HG03196 (cell line): ENCODE measurements at regions not wholly inside any gene's neighbourhood (a gene's known extent, or its start where the extent isn't known, plus 50 kb on each side); places are given as distances from the start of the nearest gene placed in this dataset.

Experiments
- ATAC-seq: cut with Tn5 transposase; IDR thresholded peaks from one replicate; pipeline ENCODE4 v1.9.1; 2021; ENCODE audit not compliant: unreplicated experiment

DNA sequence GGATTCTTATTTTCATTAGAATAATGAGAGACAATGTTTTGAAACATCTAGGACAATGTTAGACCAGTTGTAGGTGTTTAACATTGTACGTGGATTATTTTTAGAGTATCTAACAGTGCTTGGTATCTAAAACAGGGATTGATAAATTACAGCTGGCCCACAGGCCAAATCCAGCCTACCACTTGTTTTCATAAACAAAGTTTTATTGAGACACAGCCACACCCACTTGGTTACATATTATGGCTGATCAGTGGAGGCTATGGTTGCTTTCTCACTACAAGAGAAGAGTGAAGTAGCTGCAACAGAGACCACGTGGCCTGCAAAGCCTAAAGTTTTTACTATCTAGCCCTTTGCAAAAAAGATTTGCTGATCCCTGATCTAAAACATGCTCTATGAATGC, 223.1 kb upstream of the CTNNB1 start:
- no peak for ATAC-seq

DNA sequence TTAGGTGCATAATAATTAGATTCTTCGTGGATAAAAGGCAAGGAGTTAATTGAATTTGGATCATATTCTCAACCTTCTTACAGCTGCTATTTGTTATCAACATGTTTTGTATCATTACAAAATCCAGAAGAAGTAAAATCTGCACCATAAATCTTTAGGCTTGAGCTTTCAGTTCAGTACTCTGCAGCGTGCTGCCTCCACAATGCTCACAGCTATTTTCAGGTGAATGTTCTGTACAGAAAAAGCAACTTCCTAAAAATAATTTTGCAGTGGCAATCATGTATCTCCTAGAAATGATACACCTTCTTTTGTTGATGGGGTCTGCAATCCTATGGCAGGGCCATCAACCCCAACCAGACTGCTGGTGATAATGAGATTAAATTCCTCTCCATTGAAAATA, 220.9 kb upstream of the CTNNB1 start:
- ATAC-seq, result no peak

DNA sequence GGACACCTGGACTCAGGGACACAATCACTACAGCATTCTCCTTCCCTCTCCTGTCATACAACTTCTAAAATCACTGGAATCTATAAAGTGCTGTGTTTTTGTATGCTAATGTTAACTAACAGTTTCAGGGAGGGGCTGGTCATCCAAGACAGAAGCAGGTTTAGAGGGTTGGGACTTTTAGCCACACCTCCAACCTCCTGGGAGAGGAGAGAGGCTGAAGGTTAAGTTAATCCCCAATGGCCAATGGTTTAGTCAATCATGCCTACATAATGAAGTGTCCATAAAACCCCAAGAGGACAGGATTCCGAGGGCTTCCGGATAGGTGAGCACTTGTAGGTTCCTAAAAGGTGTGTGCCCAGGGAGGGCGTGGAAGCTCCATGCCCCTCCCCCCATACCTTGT, 219.3 kb upstream of the CTNNB1 start:
- ATAC-seq, result no peak

DNA sequence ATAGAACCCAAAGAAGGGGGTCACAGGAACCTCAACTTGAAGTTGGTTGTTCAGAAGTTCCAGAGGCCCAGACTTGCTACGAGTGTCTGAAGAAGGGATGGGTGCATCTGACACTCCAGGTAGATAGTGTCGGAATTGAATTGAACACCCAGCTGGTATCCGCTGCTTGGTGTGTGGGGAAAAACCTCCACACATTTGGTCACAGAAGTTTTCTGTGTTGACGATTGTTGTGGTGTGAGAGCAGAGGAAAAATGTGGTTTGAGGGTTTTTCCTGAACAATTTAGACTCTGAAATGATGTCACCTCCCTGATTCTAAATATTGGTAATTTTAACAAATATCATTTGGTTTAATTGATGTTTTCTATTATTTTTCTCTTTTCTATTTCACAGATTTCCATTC, 218.8 kb upstream of the CTNNB1 start:
- no peak for ATAC-seq

DNA sequence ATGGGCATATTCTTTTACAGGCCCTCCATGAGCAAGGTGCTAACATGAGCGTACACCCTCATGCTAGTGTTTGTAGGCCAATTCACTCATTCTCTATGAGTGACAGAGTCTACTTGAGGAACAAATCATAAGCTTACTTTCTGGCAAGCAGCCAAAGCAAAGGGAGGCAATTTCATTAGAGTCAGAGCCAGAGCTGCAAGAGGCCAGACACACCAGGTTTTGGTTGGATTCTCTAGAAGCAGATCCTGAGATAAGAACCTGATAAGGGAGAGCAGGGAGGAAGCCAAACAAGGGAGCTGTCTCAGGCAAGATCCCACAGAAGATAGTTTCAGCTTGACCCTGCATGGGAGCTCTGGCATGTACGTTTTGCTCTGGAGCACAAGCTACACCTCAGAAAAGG, 214.1 kb upstream of the CTNNB1 start:
- no peak for ATAC-seq

DNA sequence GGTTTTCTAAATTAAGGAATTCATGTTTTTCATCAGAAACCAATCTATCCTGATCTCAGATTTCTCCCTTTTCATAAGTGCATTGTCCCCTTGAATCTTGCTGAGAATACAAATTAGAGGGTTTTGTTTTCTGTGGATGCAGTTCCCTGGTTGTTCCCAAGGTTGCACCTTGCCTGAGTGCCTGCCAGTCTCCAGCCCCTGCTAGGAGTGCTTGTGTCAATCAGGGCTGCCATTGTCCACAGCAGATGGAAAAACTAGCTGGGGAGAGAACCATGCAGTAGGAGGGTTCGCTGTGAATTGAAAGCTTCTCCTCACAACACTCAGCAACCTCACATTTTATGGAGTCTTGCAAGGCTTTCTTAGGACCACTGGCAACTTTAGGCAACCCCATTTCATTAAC, 210.8 kb upstream of the CTNNB1 start:
- ATAC-seq, result no peak

DNA sequence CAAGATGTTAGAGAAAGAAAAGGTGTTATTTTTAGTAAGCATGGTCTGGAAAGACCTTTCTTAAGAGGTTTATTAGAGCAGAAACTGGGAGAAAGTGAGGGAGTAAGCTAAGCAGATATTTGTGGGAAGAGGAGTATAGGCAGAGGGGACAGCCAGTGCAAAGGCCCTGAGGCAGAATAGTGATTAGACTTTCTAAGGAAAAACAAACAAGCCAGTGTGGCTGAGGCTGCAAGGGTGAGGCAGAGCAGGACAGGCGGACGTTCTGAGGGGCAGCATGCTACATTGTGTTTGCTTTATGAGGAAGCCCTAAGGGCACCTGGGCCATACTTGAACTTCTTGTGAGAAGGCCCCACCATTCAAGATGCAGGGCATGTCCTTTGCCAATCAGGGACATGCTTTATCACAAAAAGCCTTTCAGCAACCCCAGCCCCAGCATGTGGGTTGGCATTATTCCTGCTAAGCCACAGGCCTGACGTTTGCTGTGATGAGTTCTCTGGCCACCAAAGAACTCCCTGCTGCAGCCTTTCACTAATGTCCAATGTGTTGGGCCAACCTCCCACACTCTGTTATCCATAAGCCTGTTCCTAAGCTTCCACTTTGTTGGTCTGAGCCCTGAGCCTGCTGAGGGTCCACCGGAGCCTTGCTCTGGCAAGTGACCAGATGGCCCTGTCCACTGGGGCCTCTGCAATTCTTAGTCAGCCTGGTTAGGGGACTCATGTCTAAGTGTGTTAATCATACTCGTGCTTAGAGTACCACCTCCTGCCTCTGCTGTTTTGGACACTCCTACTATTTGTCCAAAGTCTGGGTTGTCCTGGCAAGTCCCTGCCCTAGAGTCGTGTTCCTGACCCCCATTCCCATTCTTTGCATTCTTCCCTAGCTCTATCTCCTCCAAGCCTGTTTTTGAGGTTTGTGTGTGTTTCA, 209.9 kb upstream of the CTNNB1 start:
- no peak for ATAC-seq

DNA sequence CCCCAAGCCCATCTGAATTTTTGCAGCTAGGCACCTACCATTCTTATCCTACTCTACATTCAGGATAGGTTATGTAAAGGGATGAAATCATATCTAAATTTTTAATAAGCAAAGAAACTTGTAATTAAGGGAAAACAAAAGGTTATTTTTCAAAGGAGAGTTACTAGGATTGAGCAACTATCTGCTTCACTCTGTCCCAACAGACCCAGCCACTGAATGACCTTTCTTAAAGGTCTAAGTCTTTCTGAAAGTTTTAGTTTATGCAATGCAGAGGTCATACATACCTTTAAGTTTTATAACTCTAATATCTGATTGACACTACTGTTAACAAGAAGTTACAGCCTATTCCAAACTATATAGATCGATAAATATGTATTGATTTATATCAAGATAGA, 209.2 kb upstream of the CTNNB1 start:
- ATAC-seq, result no peak

DNA sequence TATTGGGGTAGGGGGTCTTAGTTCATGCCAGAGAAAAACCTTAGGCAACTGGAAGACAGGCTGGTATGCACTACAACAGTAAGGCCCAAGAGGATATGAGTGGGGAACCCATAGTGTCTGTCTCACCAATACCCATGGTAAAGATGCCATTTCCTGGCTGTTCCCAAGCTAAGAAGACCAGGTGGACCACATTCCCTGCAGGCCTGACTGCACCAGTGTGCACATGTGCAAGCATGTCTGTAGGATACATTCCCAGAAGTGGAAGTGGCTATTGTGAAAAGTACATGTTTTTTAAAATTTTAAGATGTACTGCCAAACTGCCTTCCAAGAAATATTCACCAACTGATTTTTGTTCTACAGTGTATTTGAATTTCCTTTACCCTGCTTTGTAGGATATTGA, 207.3 kb upstream of the CTNNB1 start:
- ATAC-seq, result no peak

DNA sequence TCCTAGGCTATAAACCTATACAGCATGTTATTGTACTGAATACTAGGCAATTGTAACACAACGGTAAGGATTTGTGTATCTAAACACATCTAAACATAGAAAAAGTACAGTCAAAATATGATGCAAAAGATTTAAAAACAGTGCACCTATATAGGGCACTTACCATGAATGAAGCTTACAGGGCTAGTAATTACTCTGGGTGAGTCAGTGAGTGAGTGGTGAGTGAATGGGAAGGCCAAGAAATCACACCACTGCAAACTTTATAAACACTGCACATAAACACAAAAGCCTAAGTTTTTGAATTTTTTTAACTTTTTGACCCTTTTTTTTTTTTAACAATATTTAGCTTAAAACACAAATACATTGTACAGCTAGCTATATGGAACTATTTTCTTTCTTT, 204.7 kb upstream of the CTNNB1 start:
- no peak for ATAC-seq

DNA sequence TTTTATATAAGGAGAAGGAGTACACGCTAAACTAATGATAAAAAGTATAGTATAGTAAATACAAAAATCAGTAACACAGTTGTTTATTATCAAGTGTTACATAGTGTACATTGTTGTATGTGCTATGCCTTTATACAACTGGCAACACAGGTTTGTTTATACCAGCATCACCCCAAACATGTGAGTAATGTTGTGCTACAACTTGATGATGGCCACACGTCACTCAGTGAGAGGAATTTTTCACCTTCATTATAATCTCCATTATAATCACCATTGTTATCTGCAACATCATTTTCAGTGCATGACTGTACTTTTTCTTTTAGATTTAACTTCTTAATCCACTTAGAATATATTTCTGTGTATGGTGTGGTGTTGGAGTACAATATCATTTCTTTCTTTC, 204.0 kb upstream of the CTNNB1 start:
- ATAC-seq, result no peak

DNA sequence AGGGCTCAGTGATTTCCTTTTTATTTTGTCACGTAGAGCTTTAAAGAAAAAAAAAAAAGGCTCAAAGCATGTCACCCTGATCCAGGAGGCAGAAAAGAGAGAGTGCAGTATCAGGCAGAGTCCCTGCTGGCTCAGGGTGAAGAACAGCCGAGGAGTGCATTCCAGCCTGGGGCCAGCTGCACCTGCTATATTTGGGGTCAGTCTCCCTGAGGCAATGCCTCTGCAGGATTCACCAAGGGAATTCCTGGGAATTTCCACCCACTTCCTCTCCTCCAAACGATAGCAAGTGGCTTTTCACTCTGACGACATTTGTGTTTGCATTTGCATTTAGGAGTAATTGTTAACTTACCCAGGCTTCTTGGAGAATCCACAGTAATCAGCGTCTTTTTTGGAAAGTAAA, 202.9 kb upstream of the CTNNB1 start:
- ATAC-seq, result no peak

DNA sequence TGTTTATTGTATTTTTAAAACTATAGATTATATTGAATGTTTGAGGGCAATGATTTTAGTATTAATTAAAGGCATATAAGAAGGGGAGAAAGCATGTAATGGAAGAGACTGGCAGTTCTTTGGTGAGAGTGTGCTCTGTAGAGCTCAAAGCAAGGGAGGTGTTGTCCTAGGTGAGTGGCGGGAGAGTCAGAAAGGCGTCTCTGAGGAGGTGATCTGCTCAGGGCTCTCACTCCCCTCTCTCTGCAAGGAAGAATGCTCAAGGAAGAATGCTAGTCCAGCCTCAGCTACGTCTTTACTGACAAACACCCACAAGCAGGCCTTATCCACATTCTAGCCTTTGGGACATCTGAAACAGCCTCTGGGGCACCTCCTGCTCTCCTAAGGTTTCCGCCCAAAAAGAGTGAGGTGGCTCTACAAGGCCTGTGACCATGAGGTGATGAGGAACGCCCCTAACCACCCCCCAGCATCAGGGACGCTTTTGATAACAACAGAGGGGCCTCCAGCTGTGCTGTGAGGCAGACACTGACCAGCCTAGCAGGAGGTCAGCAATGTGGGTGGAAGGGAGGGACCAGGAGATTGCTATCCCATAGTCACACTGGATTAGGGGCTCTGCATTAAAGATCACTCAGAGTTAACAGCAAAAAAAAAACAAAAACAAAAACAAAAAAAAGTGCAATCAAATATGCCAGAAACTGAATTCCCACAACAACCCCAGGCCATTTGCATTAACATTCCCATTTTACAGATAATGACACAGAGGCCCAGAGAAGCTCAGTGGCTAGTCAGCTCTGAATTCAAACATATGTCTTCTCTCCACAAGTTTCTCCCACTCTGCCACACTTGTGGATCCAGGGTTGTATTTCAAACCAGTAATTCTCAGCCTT, 202.2 kb upstream of the CTNNB1 start:
- ATAC-seq, result no peak

DNA sequence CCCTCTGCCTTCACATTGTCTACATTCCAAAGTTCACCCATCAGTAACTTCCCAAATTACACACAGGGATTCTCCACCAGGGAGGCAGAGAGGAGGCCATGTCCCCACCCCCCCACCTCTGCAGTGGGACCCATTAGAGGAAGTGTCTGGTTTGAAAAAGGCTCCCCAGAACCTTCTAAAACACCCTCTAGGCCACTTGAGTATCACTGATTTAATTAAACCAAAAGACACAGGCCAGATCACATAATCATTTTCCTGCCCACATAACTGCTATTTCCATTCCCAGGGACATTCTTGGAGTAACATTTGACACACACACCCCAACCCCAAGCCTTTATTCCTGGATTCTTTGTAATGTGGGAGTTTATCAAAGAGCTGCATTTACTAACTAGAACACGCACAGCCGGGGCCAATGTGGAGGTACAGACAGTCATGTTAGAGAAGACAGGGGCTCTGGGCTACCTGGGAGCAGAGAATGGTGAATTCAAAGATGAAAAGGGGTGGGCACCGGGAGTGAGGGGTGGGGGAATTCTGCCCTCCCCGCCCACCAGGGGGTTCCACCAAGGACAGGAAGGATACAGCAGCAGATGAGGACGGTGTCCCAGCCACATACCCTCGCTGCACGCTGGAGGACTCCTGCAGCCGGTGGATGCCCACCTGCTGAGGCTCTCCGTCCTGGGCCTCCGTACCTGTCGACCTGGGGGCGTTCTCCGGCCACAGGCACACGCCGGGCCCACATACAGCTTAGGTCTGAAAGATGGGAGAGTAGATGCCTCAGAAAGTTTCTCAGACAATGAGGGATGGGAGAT, 201.4 kb upstream of the CTNNB1 start:
- no peak for ATAC-seq

DNA sequence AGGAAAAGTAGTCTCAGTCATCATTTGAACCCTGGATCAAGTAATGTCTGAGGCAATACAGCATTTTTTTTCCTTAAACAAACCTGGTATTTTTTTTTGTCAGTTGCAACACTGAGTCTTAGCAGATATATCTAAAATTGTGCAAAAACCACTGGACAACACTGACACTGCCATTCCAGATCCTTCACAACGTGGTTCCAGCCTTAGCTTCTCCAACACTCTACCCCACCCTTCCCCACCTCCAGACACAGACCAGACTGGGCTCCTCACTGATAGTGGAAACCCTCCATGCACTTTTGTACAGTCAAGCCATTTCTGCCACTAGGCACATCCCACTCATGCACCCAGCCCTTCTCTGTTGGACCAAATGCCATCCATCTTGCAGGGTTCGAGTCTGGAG, 199.6 kb upstream of the CTNNB1 start:
- no peak for ATAC-seq

DNA sequence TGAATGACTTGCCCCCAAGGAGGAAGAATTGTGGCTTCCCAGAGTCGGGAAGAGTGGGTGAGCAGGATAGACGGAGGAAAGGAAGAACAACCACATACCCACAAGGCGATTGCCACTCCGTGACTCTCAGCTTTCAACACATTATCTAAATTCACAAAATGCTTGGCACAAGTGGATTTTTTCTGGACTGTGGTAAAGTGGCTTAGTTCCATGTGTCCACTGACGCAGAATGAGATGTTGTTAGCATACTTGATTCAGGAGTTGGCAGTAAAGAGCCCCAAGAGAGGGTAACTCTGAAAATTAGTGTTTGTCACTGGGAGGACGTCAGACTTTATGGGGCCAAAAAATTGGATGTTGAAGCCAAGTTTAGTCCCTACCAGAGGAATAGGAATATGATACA, 198.8 kb upstream of the CTNNB1 start:
- ATAC-seq, result no peak

DNA sequence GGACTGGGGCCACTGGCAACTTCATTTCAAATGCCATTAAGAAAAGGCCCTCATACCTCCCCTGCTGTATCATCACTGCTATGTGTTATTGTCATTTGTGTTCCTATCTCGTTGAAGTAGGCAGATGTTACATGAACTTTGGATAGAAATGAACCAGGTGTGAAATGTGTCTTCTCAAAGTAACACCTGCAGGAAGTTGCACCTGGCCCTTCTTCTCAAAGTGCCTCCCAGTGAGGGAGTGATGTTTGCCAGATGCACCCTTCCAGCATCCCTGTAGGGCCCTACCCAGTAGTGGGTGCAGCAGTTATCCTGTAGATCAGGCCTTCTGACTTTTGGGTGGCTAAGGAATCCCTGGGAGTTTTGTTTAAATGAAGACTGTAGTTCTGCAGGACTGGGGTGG, 197.7 kb upstream of the CTNNB1 start:
- no peak for ATAC-seq

DNA sequence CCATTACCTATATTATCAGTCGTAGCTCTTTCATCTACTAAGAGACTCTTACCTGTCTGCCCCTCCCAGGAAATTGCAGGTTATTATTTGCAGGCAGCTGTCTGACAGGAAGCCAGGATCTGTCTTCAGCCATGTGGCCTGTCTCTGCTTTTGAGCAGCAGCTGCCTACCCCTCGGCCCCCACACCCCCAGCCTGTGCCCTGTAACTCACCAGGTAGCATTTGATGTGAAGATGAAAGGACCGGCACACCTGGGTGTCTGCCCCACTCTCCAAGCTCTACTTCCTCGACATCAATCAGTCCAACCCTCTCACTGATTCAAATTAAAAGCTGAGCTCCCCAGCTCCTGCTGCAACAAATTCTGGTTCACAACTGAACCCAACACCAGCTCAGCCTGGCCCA, 197.2 kb upstream of the CTNNB1 start:
- no peak for ATAC-seq

DNA sequence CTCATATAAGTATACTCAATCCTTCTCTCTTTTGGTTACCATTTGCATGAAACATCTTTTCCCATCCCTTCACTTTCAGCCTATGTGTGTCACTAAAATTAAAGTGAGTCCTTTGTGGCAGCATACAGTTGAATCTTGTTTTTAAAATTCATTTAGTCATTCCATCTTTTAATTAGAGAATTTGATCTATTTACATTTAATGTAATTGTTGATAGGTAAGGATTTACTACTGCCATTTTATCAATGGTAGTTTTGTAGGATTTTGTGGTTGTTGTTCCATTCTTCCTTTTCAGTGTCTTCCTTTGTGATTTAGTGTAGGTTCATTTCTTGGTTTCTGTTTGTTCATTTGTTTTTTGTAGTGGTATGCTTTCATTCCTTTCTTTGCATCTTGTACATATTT, 191.9 kb upstream of the CTNNB1 start:
- no peak for ATAC-seq

DNA sequence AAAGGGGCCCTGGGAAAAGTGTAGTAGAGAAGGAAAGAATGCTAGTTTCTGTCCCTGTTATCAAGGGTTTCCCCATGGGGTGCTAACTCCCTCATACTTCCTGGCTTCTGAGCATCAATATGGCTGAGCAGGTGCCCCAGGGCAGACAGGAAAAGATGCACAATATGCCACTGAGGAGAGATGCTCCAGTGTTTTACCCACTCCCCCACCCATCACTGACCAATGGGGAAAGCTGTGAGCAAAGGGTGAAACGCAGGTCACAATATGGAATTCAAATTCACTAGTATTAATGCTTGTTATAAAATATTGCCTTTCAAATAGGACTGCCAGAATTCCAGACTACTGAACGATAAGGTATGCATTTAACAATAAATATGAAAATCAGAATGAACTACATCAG, 187.5 kb upstream of the CTNNB1 start:
- no peak for ATAC-seq

DNA sequence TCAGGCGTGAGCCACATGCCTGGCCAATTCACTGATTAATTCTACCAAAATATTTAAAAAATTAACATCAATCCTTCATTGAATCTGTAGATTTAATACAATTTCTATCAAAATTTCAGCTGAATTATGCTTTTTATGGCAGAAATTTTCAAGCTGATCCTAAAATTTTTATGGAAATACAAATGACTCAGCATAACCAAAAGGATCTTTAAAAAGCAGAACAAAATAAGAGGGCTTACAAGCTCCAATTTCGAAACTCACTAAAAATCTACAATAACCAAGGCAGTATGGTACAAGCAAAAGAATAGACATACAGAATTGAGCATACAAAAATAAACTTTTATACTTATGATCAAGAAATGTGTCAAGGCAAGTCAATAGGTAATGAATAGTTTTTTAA, 180.4 kb upstream of the CTNNB1 start:
- no peak for ATAC-seq
